Neuron (in vitro differentiated cells): ENCODE measurements at regions not wholly inside any gene's neighbourhood (a gene's known extent, or its start where the extent isn't known, plus 50 kb on each side); places are given as distances from the start of the nearest gene placed in this dataset.
"Not testable (repeated sequence)": the region's sequence is repeated elsewhere in the genome, so short reads cannot be mapped to it uniquely, and the experiment has no call there.

Experiments used
- H2AFZ ChIP-seq: one replicate; pipeline ENCODE4 v1.6.1; 2013; ENCODE audit warnings: low read depth, mild to moderate bottlenecking, inconsistent platforms, low read length, moderate library complexity
- H3K27me3 ChIP-seq: one replicate; pipeline ENCODE4 v1.6.1; 2013; ENCODE audit warnings: low read length; ENCODE audit not compliant: insufficient read depth
- H3K36me3 ChIP-seq: one replicate; pipeline ENCODE4 v1.6.1; 2013; ENCODE audit warnings: low read length; ENCODE audit not compliant: insufficient read depth
- H3K4me1 ChIP-seq: one replicate; pipeline ENCODE4 v1.6.1; 2013; ENCODE audit warnings: low read length; ENCODE audit not compliant: insufficient read depth
- H3K4me3 ChIP-seq: 2 replicates; pipeline ENCODE4 v1.5.1; 2013; ENCODE audit warnings: mild to moderate bottlenecking, low read length, moderate library complexity
- H3K9me3 ChIP-seq: one replicate; pipeline ENCODE4 v1.6.1; 2013; ENCODE audit warnings: low read length

DNA sequence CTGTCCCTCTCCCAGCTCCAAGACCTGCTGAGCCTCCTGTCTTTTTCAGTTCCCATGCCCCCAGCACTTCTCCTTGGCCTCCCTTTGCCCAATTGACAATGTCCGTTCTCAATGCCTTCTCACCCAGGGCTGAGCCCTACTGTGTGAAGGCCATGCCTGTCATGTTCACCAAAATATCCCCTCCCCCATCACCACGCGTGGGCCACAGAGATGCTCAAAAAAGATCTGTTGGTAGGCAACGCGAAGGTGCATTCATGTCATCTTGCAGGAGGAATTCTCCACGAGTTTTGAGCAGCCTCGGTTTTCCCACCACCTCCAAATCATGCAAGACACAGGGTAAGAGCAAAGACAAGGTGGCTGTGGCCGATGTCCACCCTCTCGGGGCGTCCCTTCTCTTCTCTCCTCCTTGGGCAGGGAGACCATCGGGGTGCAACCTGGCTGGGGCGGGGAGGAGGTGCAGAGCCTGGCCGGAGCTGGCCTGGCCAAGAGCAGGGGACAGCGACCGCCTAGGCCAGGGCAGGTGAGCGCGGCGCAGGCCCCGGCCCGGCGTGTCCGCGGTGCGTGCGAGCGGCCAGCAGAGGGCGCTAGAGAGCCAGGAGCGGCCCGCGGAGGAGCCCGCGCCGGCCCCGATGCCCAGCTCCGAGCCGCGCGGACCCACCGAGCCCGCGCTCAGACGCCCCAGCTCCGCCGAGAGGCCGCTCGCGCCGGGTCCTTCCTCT, 56.3 kb upstream of the KRTAP5-11 start:
- not testable (repeated sequence) for H3K27me3 ChIP-seq, H3K9me3 ChIP-seq, H3K36me3 ChIP-seq, H3K4me1 ChIP-seq, H2AFZ ChIP-seq
- peak overlapping the region; percentile 16 for H3K4me3 ChIP-seq

DNA sequence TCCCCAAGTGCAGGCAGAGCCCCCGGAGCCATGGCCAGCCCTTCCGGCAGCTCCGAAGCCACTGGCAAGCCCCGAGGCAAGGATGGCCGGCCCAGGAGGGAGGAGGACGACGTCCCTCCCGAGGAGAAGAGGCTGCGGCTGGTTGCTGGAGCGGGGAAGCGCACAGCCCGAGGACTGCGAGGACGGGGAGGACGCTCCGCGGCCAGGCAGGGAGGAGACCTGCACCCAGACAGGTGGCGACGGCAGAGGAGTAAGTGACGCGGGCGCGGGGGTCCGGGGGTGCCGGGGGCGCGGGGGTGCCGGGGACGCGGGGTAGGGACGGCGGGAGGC, 56.8 kb upstream of the KRTAP5-11 start:
- H3K9me3 ChIP-seq, H3K36me3 ChIP-seq, H2AFZ ChIP-seq, H3K4me1 ChIP-seq, H3K27me3 ChIP-seq: not testable (repeated sequence)
- peak overlapping the region; percentile 16 for H3K4me3 ChIP-seq

DNA sequence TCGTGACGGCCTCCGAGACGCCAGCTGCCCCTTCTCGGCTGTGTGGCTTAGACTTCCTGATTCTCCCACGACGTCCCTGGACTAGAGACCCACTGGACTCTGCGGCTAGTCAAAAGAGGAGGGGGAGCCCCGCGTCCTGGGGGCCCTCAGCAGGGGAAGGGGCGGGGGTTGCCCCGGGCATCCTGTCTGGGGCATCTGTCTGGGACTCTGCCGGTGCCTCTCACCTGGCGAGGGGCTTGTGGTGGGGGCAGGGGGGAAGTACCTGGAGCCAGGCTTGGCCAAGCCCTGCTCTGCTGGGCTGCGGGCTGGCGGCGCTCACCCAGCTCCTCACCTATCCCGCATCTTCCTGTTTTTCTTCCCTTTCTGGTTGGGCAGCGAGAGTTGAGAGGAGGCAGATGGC, 57.2 kb upstream of the KRTAP5-11 start:
- H3K36me3 ChIP-seq, H2AFZ ChIP-seq, H3K4me3 ChIP-seq, H3K4me1 ChIP-seq, H3K9me3 ChIP-seq, H3K27me3 ChIP-seq: not testable (repeated sequence)

DNA sequence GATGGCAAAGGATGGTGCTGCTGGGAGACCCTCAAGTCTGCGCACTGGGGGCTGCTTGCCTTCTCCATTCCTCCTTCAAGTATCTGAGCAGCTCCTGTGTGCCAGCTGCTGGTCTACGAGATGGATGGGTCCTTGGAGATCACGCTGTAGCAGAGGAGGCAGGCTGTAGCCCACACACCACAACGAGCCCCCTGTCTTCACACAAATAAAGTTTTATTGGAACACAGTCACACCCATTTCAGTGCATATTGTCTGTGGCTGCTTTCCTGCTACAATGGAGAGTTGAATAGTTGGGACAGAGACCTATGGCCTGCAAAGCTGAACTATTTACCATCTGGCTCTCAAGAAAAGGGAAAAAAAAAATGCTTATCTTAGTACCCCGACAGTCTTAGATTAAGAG, 64.4 kb upstream of the KRTAP5-11 start:
- H3K36me3 ChIP-seq, H3K4me1 ChIP-seq, H3K4me3 ChIP-seq, H2AFZ ChIP-seq, H3K9me3 ChIP-seq, H3K27me3 ChIP-seq: not testable (repeated sequence)

DNA sequence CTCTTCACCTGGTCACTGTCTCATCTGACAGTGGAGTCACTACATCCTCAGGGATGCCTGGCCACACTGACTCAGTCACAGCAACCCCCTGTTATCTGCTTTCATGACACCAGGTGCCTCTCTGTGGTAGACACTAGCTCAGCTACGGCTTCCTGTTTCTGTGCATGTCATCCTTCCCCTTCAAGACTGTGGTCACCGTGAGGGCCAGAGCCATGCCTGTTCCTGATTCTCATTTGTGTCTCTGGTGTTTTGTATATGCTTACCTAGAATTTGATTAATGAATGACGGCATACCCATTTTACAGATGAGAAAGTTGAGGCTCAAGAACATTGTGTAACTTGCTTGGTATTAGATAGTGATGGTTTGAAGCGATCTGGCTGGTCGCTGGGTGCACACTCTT, 70.3 kb upstream of the KRTAP5-11 start:
- H3K9me3 ChIP-seq, H3K36me3 ChIP-seq, H3K27me3 ChIP-seq, H3K4me3 ChIP-seq, H3K4me1 ChIP-seq, H2AFZ ChIP-seq: not testable (repeated sequence)

DNA sequence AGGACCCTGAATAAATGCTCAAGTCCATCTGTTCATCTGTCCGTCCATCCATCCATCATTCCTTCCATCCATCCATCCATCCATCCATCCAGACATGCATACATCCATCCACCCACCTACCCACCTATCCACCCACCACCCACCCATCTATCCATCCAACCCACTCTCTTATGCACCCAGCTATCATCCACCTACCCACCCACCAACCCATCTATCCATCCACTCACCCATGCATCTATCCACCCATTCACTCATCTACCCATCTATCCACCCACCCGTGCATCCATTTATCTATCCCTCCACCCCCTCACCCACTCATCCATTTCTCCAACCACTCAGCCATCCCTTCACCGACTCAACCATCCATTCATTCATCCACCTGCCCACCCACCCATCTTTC, 71.7 kb upstream of the KRTAP5-11 start:
- not testable (repeated sequence) for H3K27me3 ChIP-seq, H3K4me3 ChIP-seq, H3K4me1 ChIP-seq, H3K9me3 ChIP-seq, H3K36me3 ChIP-seq, H2AFZ ChIP-seq

DNA sequence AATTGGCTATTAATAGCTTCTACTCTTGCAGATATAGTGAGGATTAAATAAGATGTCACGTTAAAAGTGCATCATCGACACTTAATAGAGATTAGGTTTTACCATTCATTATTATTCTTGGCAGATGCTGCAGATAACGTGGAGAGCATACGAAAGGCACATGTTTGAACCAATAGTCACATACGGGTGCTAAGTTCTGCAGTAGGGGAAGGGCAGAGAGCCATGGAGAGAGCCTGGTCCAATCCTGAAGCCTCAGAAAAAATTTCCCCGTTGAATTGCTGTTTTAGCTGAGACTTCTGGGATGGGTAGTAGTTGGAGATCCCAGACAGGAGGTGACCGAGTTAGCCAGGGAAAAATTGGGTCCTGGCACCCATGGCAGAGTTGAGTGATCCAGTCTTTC, 72.4 kb upstream of the KRTAP5-11 start:
- H3K9me3 ChIP-seq, H2AFZ ChIP-seq, H3K4me1 ChIP-seq, H3K36me3 ChIP-seq, H3K27me3 ChIP-seq, H3K4me3 ChIP-seq: not testable (repeated sequence)

DNA sequence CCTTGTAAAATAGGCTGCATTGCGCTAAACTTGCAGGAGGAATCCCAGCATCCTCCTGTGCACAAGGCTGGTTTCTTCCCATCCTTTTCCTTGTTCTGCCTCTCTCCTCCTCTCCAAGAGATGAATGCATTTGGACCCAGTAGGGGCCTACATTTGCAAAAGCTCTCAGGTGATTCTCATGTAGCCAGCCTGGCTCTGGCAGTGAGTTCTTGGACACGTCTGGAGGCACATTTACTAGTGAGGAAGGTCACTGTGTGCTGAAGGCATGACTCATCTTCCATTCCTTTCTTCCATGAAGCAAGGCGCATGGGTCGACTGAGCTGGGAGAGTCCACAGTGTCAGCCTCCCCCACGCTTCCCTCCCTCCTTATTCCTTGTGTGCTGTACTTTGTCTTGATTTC, 73.8 kb upstream of the KRTAP5-11 start:
- not testable (repeated sequence) for H3K4me1 ChIP-seq, H2AFZ ChIP-seq, H3K27me3 ChIP-seq, H3K4me3 ChIP-seq, H3K36me3 ChIP-seq, H3K9me3 ChIP-seq

DNA sequence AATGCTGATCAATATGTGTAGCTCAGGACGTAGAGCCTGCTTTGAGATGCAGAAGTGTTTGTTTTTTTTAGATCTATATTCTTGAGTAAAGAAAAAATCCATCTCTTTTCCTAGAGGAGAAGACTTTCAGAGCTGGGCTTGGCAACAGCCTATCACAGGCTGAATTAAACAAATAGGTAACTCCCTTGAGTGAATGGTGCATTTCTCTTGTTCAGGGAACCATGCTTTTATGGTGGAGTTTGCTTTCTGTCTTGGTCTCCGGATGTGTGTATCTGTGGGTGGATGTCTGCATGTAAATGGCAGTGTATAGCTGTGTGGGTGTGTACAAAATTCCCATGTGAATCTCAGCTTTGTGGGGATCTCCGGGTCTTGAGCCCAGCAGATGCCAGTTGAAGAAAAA, 82.3 kb upstream of the KRTAP5-11 start:
- not testable (repeated sequence) for H3K4me1 ChIP-seq, H3K36me3 ChIP-seq, H3K27me3 ChIP-seq, H2AFZ ChIP-seq, H3K4me3 ChIP-seq, H3K9me3 ChIP-seq

DNA sequence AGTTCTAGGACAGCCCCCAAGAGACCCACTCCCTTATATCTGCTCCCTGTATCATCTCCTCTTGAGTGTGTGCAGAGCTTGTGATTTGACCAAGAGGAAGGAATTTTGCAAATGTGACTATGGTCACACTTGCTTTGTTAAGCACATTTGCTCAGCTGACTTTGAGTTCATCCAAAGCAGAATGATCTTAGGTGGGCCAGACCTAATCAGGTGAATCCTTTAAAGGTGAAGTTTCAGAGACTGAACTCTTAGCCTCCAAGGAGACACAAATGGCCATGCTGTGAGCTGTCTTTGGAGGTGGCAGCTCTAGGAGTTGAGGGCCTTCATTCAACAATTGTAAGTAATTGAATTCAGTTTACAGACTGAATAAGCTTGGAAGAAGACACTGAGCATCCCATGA, 115.4 kb upstream of the KRTAP5-11 start:
- not testable (repeated sequence) for H2AFZ ChIP-seq, H3K9me3 ChIP-seq, H3K27me3 ChIP-seq, H3K4me3 ChIP-seq, H3K4me1 ChIP-seq, H3K36me3 ChIP-seq

DNA sequence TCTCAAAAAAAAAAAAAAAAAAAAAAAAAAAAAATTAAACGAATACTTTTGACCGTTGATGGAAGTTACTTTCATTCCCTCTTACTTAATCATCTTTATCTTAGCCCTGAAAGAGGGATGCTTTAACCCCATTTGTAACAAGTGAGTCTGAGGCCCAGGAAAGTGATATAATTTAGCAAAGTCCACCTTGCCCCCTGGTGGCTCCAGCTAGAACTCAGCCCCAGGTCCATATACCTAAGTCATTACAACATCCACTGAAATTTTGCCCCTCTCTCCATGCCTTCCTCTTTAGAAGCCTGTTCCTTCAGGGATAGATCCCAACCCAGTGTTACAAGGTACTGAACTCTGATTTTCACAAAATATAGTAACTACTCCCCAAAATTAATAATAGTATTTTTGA, 116.3 kb upstream of the KRTAP5-11 start:
- H3K9me3 ChIP-seq, H3K36me3 ChIP-seq, H3K4me1 ChIP-seq, H3K4me3 ChIP-seq, H3K27me3 ChIP-seq, H2AFZ ChIP-seq: not testable (repeated sequence)

DNA sequence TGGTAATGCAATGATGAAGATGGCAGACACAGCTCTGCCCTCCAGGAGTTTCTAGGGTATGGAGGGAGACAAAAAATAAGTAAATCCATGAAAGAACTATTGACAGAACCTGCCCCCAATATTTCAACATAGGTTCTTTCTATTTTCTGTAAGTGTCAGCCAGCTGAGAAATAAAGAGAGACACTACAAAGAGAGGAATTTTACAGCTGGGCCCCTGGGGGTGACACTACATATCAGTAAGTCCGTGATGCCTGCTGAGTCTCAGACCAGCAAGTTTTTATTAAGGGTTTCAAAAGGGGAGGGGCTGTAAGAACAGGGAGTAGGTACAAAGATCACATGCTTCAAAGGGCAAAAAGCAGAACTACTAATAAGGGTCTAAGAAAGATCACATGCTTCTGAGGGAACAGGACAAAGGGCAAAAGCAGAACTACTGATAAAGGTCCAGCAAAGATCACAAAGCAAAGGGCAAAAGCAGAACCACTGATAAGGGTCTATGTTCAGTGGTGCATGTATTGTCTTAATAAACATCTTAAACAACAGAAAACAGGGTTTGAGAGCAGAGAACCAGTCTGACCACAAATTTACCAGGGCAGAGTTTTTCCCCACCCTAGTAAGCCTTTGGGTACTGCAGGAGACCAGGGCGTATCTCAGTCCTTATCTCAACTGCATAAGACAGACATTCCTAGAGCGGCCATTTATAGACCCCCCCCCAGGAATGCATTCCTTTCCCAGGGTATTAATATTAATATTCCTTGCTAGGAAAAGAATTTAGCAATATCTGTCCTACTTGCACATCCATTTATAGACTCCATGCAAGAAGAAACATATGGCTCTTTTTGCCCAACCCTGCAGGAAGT, 119.0 kb upstream of the KRTAP5-11 start:
- H3K36me3 ChIP-seq, H3K9me3 ChIP-seq, H2AFZ ChIP-seq, H3K4me3 ChIP-seq, H3K27me3 ChIP-seq, H3K4me1 ChIP-seq: not testable (repeated sequence)

DNA sequence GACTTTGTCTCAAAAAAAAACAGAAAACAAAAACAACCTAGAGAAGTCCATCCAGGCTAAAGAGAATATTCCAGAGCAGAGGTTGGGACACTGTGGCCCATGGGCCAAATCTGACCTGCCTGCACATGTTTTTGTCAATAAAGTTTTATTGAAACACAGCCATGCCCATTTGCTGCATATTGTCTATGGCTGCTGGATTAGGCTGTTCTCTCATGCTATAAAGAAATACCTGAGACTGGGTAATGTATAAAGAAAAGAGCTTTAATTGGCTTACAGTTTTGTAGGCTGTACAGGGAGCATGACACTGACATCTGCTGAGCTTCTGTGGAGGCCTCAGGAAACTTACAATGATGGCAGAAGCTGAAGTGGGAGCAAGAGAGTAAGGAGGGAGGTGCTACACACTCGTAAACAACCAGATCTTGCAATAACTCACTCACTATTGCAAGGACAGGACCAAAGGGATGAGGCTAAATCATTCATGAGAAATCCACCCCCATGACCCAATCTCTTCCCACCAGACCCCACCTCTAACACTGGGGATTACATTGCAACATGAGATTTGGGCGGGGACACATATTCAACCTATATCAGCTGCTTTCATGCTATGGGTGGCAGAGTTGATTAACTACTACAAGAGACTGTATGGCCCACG, 122.5 kb upstream of the KRTAP5-11 start:
- not testable (repeated sequence) for H3K9me3 ChIP-seq, H3K4me1 ChIP-seq, H2AFZ ChIP-seq, H3K27me3 ChIP-seq, H3K4me3 ChIP-seq, H3K36me3 ChIP-seq
